Stimulated activated CD4-positive, alpha-beta T cell treated with anti-CD3 and anti-CD28 coated beads, Interleukin-1b, Interleukin-23, amount 100 ng/mL, for 4 hours (primary cell): ENCODE measurements at regions not wholly inside any gene's neighbourhood (a gene's known extent, or its start where the extent isn't known, plus 50 kb on each side); places are given as distances from the start of the nearest gene placed in this dataset.
"Not testable (repeated sequence)": the region's sequence is repeated elsewhere in the genome, so short reads cannot be mapped to it uniquely, and the experiment has no call there.

ENCODE experiments used
- DNase-seq, 2 donors: peaks; one replicate each; pipeline ENCODE4 v3.0.0-alpha.2; 2020; ENCODE audit warnings: low read depth in 2 of 2

DNA sequence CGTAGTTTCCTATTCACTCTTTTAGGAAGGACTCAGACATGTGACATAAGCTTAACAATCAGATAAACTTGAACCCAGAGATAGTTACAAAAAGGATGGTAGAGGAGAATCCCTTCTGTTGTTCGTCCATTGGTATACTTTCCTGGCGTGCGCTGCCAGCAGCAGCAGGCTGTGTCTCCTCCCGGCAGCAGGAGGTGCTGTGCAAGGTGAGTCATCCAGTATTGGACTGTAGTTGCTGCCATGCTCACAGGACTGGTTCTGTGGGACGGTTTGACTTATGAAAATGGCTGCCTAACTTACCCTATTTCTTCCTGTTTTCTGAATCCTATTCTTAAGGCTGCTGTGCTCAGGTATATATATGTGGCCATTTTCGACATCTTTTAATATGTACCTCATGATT, 253.4 kb upstream of the LRRC3B start:
- no peak for DNase-seq

DNA sequence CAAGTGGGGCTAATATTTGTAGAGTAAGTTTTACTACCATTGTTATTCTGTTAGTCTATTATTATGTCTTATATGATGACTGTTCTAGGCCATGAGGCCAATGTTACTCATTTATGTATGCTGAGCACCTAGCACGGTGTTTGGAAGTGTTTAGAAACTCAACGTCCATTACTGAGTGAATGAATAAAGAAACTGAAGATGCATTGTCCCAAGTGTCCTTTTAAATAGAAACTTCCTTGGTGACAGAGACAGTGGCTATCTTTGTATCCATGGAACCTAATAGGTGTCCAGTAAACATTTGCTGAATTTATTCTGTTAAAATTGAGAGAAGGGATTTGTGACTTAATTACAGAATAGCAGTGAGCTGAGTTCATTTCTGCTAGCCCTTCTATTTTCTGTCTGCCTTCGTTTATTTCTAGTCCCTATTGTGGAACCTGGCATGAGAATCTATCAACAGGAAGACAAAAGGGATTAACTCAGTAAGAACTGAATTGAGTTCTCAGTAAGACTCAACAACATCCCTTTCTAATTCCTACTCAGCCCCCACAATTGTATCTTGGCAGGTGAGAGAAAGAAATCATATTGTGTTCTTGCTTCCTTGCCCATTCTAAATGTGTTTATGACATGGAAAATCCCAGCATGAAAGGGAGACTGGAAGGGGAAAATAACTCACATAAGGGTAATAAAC, 246.6 kb upstream of the LRRC3B start:
- DNase-seq: no peak

DNA sequence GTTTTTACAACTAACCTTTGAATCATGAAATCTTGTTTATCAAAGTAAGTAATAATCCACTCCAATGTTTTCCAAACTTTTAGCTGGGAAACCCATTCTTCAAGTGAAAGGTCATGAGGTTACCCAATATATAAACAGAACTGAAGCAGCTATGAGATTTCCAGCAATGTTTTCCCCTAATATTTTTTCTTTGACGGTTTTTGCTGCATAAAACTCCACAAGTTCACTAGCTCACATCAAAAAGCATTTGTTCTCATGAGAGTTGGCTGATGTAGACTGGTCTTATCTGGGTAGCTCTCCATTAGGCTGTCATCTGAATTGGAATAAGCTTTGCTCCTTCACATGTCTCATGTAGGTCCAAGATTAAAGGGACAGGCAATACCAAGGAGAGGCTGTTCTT, 241.2 kb upstream of the LRRC3B start:
- DNase-seq: no peak

DNA sequence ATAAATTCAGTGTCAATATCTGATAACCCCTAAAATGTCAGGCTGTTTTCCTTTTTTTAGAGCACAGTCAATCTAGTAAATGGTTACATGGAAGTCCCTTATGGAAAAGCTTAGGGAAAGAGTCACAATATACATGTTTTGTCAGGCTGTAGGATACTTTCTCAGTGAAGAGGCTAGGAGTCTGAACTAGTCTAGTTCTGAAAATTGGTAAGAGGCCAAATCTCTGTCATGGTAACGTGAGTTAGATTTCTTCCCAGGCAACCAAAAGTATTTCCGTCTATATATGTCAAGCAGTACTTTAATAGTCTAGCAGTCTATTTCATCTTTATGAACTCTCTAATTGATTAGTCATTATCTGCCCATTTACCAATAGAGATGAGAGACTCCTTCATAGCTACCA, 215.9 kb upstream of the LRRC3B start:
- no peak for DNase-seq

- DNase-seq: no peak
Measured at GRCh38 chr3:26418553-26418952, 204.0 kb upstream of the LRRC3B start.

DNA sequence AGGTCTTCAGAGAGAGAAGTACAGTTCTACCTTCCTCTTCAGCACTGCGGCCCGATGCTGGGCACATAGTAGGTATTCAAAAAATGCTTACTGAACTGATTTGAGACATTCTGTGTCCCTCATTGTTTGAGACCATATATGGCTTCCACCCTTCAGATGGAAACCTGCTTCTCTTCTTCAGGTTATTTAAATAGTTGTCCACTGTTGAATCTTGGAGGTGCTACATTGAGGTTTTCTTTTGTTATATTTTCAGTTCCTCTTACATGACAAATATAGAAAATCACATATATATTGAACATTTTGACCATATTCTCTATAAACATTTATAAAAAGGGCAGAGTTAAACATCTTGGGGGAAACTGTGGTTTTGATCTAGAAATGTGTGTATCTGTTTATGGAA, 200.2 kb upstream of the LRRC3B start:
- no peak for DNase-seq

DNA sequence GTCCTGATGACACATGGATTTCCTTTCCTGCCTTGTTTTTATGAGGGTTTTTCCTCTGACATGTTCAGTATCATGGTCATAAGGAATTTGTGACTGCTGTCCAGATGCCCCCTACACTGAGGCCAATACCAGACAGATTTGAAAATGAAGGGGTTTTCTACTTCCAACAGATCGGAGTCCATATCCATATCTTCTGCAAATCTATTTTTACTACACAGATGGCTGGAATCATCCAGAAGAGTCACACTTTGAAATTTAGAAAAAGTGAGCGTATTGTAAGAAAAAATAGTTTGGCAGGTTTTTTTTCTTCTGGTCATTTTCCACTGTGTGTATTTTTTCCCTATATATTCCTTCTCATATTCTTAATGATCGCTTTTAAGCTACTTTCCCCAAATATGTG, 197.5 kb upstream of the LRRC3B start:
- no peak for DNase-seq

- DNase-seq: no peak
Measured at GRCh38 chr3:26428992-26429391, 193.6 kb upstream of the LRRC3B start.

DNA sequence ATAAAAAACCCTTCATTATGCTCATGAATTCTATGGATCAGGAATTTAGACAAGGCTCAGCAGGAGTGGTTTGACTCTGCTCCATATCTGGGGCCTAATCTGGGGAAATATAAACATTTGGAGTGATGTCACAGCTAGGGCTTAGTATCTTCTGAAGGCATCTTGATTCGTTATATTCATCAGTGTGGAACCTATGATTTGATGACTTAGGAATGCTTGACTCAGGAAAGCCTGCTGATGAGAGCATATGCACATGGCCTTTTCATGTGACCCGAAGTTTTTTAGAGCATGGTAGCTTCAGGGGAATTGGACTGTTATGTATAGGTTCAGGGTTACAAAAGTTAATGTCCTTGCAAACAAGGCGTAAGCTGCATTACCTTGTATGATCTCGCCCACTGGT, 184.9 kb upstream of the LRRC3B start:
- DNase-seq: no peak

DNA sequence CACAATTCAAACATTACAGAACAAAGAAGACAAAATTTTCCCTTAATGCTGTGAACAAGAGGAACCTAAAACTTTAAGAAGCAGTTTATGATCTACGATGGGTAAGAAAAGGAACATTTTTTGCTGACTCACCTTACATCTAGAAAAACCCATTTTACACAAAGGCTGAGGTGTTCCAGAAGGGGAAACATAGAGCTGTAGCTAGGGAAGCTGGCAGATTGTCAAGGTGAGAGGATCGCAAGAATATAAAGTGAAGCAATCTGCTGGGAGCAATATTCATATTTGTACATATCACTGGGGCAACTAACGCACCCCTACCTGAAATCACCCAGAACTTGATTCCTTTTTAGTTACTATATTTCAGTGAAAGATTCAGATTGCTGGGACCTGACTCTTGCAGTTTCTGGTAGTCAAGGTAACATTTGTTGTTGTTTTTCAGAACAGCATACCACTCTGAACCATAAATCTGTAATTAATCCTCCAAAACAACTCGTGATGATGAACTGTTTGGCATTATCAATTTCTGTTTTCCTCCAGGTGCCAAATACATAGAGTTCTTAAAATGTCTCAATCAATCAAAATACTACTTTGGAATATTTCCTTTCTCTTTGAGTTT, 184.1 kb upstream of the LRRC3B start:
- no peak for DNase-seq

GRCh38 chr3:26438981-26439884, 183.3 kb upstream of the LRRC3B start:
- DNase-seq: no peak

DNA sequence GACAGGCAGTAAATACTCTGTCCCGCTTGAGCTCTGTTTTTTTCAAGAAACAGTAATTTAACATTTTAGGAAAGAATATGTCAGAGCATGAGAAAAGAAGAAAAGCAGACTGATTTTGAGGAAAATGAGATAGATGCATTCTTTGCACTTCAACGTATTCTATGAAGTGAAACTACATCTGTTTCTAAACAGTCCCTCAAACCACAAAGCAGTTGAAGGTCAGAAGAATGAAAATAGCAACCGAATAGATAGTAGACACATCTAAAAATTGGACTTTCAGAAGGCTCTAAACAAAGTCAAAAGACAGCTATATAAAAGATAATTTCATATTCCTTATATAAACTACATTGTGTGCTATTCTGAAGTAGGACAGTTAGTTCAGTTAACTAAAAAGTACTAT, 172.6 kb upstream of the LRRC3B start:
- no peak for DNase-seq

GRCh38 chr3:26452363-26452762, 170.2 kb upstream of the LRRC3B start:
- DNase-seq: no peak

DNA sequence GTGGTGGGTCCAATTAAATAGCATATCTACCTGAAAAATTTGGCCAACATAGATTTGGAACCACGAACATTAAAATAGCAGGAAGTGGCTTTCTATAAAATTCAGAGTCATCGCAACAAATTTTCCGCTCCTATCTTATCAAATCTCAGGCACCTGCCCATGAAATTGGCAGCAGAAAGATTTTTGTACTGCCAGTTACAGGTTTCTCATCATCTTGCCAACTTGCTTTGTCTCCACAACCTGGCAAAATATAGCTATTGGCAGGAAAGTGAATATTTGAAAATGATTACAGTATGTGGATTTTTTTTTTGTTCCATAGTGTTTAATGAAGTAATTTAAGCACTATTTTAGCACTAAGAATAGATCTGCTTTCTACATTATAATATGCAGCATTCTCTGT, 161.6 kb upstream of the LRRC3B start:
- DNase-seq: no peak

- DNase-seq: no peak
Measured at GRCh38 chr3:26472345-26472744, 150.2 kb upstream of the LRRC3B start.

DNA sequence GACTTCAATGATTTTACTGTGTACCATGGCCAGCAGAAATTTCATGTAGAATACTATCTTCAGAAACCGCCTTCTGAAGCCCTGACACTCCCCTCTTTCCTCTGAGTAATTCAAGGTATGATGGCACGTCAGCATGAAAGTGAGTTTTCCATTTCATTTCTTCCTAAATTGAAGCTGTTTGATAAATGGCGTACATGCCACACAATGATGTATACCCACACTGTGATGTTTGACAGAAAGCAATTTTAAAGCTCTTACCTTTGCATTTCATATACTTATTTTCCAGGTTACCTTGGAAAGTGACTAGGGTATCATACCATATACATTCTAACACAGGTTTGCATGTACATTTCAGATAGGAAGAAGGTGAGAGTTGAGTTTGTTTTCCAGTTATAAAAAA, 147.9 kb upstream of the LRRC3B start:
- DNase-seq: no peak

- no peak for DNase-seq
Measured at GRCh38 chr3:26480377-26480776, 142.2 kb upstream of the LRRC3B start.

DNA sequence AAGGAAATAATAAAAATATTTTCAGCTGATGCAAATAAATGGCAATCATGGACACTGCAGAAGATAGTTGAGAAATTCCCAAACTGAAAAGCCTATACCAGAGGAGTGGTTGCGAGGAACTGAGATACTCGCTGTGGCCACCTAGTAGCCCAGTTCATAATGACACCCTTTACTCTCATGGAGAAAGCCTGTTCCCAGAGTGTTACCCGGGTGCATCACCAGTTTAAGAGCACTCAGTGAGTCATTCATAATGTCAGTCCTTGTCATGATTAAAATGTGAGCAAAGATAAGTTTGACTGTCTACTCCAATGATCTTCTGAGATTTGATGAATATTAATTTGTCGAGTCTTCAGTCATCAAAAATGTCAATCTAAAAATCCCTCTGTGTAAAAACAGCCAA, 138.4 kb upstream of the LRRC3B start:
- no peak for DNase-seq

GRCh38 chr3:26498271-26498670, 124.3 kb upstream of the LRRC3B start:
- no peak for DNase-seq

GRCh38 chr3:26505399-26505798, 117.2 kb upstream of the LRRC3B start:
- no peak for DNase-seq

GRCh38 chr3:26514445-26515029, 108.0 kb upstream of the LRRC3B start:
- DNase-seq: not testable (repeated sequence)

DNA sequence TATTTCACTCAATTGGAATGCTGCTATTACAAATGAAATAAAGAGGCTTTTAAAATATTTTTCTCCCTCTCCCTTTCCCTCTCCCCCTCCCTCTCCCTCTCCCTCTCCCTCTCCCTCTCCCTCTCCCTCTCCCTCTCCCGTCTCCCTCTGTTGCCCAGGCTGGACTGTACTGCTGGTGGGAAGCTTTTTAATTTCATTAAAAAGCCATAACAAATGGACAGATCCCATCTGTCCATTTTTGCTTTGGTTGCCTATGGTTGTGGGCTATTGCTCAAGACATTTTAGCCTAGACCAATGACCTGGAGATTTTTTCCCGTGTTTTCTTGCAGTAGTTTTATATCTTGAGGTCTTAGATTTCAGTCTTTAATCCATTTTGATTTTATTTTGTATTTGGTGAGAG, 107.2 kb upstream of the LRRC3B start:
- DNase-seq: no peak

DNA sequence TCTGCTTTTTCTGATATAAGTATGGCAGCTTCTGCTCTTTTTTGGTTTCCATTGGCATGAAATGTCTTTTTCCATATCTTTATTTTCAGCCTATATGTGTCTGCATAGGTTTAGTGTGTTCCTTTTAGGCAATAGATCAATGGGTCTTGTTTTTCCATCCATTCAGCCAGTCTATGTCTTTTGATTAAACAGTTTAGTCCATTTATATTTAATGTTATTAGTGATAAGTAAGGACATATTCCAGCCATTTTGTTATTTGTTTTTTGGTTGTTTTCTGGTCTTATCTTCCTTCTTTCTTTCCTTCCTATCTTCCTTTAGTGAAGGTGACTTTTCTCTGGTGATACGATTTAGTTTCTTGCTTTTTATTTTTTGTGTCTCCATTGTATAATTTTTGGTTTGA, 101.3 kb upstream of the LRRC3B start:
- DNase-seq: no peak
